ENCODE measurements at regions not wholly inside any gene's neighbourhood (a gene's known extent, or its start where the extent isn't known, plus 50 kb on each side); places are given as distances from the start of the nearest gene placed in this dataset.

DNA sequence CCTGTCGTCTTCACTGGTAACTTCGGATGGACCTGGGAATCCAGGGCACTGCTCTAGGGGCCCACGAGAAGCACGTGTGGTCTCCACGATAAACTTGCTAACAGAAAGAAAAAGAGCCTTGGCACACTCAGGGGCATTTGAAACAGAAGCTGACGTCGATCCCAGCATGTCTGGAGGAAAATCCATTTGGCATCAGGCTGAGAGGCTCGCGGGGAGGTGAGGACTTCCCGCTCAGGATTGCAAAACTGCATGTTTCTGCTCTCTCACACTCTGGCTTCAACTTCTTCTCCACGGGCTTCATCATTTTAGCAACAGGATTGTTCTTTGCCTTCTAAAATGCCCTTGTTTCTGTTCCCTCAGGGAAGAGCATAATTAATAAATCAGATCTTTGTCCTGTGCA lies 181.7 kb upstream of the COPS8 start:
- DNase-seq (ENCODE audit: extremely low spot score, unreplicated experiment) = no peak
- Mint-ChIP-seq H3K4me3 (ENCODE audit: unreplicated experiment) (no peak overlapping the region), H3K9me3 (ENCODE audit: unreplicated experiment) (no peaks in the 10 kb centered on the region), H3K36me3 (ENCODE audit: unreplicated experiment) (no peaks in the 10 kb centered on the region), H3K4me1 (ENCODE audit: unreplicated experiment) (peaks cover 6% of the 10 kb centered on the region), H3K27me3 (ENCODE audit: unreplicated experiment) (peaks cover 53% of the 10 kb centered on the region), H3K27ac (ENCODE audit: unreplicated experiment) (no peak overlapping the region)
- TF ChIP-seq, protein P1, sequence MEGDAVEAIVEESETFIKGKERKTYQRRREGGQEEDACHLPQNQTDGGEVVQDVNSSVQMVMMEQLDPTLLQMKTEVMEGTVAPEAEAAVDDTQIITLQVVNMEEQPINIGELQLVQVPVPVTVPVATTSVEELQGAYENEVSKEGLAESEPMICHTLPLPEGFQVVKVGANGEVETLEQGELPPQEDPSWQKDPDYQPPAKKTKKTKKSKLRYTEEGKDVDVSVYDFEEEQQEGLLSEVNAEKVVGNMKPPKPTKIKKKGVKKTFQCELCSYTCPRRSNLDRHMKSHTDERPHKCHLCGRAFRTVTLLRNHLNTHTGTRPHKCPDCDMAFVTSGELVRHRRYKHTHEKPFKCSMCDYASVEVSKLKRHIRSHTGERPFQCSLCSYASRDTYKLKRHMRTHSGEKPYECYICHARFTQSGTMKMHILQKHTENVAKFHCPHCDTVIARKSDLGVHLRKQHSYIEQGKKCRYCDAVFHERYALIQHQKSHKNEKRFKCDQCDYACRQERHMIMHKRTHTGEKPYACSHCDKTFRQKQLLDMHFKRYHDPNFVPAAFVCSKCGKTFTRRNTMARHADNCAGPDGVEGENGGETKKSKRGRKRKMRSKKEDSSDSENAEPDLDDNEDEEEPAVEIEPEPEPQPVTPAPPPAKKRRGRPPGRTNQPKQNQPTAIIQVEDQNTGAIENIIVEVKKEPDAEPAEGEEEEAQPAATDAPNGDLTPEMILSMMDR (IDR thresholded peaks at IDR 0.05) = no peak

DNA sequence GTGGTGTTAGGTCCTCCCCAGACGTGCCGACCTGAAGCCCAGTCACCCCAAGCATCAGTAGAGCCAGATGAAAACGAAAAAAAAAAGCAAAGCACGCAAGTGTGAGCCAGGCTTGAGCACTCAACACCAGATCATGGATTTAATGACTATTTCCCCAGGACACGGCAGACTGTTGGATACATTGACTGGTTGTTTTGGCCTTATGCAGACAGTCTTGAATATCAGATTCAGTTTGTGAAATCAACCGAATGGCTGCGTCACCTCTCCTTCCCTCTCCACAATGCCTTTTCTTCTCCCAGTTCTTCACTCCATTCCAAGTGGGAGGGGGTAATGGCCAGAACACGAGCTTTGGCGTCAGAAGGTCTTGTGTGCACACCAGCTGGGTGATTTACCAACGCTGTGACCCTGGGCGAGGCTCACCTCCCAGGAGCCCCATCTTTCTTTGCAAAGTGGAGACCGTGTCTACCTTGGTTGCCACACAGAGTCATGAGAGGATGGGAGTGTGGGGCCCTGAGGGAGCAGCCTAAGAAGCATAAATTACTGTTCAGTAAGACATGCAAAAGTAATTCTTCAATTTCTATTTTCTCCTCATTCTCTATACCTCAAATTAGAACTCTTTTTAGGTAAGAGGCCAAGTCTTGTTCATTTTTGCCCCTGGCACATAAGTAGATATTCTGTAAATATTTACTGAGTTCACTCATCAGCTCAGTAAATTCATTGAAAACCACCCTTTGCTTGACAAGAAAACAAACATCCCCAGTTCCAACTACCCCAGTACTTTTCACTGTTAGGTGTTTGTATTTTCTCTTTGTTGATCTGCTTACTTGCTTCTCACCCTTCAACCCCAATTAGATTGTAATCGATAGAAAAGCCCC lies 181.1 kb upstream of the COPS8 start:
- no peak overlapping the region for H3K27ac Mint-ChIP-seq (ENCODE audit: unreplicated experiment)
- peaks cover 54% of the 10 kb centered on the region for H3K27me3 Mint-ChIP-seq (ENCODE audit: unreplicated experiment)
- H3K36me3 Mint-ChIP-seq (ENCODE audit: unreplicated experiment) = no peaks in the 10 kb centered on the region
- TF ChIP-seq, protein P1 (IDR thresholded peaks at IDR 0.05) = no peak
- no peak for DNase-seq (ENCODE audit: extremely low spot score, unreplicated experiment)
- peaks cover 6% of the 10 kb centered on the region for H3K4me1 Mint-ChIP-seq (ENCODE audit: unreplicated experiment)
- no peak overlapping the region for H3K4me3 Mint-ChIP-seq (ENCODE audit: unreplicated experiment)
- H3K9me3 Mint-ChIP-seq (ENCODE audit: unreplicated experiment) = no peaks in the 10 kb centered on the region

DNA sequence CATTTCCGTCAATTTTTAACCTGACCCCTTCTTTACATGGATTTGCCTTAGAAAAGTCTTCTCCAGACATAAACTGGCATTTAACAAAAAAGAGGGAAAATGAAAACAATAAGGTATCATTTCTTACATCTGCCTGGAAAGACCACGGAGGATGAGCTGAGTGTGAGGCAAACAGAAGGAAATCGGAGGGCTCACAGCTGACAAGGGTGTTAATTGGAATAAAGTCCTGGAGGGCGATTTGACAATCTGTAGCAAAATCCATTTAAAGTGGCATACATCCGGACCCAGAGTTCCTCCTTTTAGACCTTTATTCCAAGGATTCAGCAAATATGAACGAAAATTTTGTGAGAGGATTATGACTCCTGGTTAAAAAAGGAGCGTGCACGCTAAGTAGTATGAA lies 179.7 kb upstream of the COPS8 start:
- TF ChIP-seq, protein P1 (IDR thresholded peaks at IDR 0.05) = no peak
- Mint-ChIP-seq H3K27ac (ENCODE audit: unreplicated experiment) (no peak overlapping the region), H3K27me3 (ENCODE audit: unreplicated experiment) (peaks cover 50% of the 10 kb centered on the region), H3K9me3 (ENCODE audit: unreplicated experiment) (no peaks in the 10 kb centered on the region), H3K4me3 (ENCODE audit: unreplicated experiment) (no peak overlapping the region), H3K36me3 (ENCODE audit: unreplicated experiment) (no peaks in the 10 kb centered on the region), H3K4me1 (ENCODE audit: unreplicated experiment) (no peaks in the 10 kb centered on the region)
- DNase-seq (ENCODE audit: extremely low spot score, unreplicated experiment) = no peak

DNA sequence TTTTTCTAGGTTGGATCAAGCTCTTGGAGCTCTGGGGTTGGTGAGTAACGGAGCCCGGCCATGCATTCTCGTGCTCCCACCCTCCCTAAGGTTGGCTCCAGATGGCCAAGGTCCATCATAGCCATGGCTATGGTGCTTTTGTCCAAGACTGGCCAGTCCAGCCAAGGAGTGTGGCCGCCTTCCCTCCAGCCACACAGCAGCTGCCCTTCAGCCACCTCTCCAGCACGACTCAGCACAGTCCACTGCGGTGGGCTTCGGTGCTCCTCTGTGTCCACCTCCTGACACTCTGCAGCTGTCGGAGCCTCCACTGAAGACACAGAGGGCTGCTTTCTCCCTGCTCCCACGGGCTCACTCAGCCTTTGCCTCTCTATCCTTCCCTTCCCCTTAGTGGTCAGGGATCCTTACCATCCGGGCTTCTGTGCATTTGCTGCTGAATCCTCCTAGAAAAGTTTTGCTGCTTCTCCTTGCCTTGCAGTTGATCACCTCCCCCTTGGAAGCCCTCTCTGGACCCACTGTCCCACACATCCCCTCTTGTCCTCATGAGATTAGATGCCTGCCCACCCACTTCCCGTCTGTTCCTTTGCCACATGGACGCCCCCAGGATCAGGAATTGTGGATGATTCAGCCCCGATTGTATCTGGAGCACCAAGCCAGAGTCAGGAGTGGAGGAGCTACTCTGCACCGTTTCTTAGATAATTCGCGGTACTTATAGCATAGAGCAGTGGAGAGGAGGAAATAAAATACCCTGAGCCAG lies 177.1 kb upstream of the COPS8 start:
- Mint-ChIP-seq H3K36me3 (ENCODE audit: unreplicated experiment) (no peaks in the 10 kb centered on the region), H3K4me3 (ENCODE audit: unreplicated experiment) (no peak overlapping the region), H3K4me1 (ENCODE audit: unreplicated experiment) (no peaks in the 10 kb centered on the region), H3K27ac (ENCODE audit: unreplicated experiment) (no peak overlapping the region), H3K9me3 (ENCODE audit: unreplicated experiment) (no peaks in the 10 kb centered on the region), H3K27me3 (ENCODE audit: unreplicated experiment) (peaks cover 59% of the 10 kb centered on the region)
- no peak for DNase-seq (ENCODE audit: extremely low spot score, unreplicated experiment)
- TF ChIP-seq, protein P1 (IDR thresholded peaks at IDR 0.05) = no peak

DNA sequence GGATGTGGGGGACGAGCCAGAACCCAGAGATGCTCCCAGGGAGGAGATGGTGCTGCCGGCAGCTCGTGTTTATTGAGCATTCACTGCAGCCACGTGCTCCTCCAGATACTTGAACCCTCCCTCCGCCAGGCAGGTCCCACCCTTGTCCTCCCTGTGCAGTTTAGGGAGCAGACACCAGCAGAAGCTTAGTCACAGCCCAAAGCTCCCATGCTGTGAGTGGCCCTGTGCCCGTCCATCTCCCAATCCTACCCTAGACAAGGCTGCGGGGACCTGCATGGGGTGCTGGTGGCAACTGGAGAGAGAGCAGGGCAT lies 176.5 kb upstream of the COPS8 start:
- no peak overlapping the region for H3K27ac Mint-ChIP-seq (ENCODE audit: unreplicated experiment)

More for the DNA sequence above, 176.5 kb upstream of the COPS8 start:
- Mint-ChIP-seq H3K9me3 (ENCODE audit: unreplicated experiment) (no peaks in the 10 kb centered on the region), H3K36me3 (ENCODE audit: unreplicated experiment) (no peaks in the 10 kb centered on the region), H3K27me3 (ENCODE audit: unreplicated experiment) (peaks cover 56% of the 10 kb centered on the region), H3K4me1 (ENCODE audit: unreplicated experiment) (no peaks in the 10 kb centered on the region), H3K4me3 (ENCODE audit: unreplicated experiment) (no peak overlapping the region)
- no peak for DNase-seq (ENCODE audit: extremely low spot score, unreplicated experiment)
- TF ChIP-seq, protein P1 (IDR thresholded peaks at IDR 0.05) = no peak

Data from osteocyte (in vitro differentiated cells).